ENCODE measurements at regions not wholly inside any gene's neighbourhood (a gene's known extent, or its start where the extent isn't known, plus 50 kb on each side); places are given as distances from the start of the nearest gene placed in this dataset.

GRCh38 chr9:84393266-84393950, 52.9 kb upstream of the SLC28A3 start:
- no peak for DNase-seq

- DNase-seq, result no peak
Measured at GRCh38 chr9:84394036-84394435, 53.5 kb upstream of the SLC28A3 start.

GRCh38 chr9:84397151-84397728, 56.7 kb upstream of the SLC28A3 start:
- DNase-seq, result peak; percentile 65

- no peak for DNase-seq
Measured at GRCh38 chr9:84397822-84398221, 57.3 kb upstream of the SLC28A3 start.

GRCh38 chr9:84402517-84402916, 62.0 kb upstream of the SLC28A3 start:
- no peak for DNase-seq

- no peak for DNase-seq
Measured at GRCh38 chr9:84403288-84403687, 62.7 kb upstream of the SLC28A3 start.

GRCh38 chr9:84404095-84404686, 63.6 kb upstream of the SLC28A3 start:
- no peak for DNase-seq

- DNase-seq, result no peak
Measured at GRCh38 chr9:84405667-84406066, 65.1 kb upstream of the SLC28A3 start.

- no peak for DNase-seq
Measured at GRCh38 chr9:84408416-84408815, 67.9 kb upstream of the SLC28A3 start.

- DNase-seq, result no peak
Measured at GRCh38 chr9:84411683-84412267, 71.2 kb upstream of the SLC28A3 start.

GRCh38 chr9:84412654-84413053, 72.1 kb upstream of the SLC28A3 start:
- no peak for DNase-seq

- DNase-seq, result no peak
Measured at GRCh38 chr9:84413301-84413700, 72.7 kb upstream of the SLC28A3 start.

- DNase-seq, result no peak
Measured at GRCh38 chr9:84419031-84419602, 78.6 kb upstream of the SLC28A3 start.

- no peak for DNase-seq
Measured at GRCh38 chr9:84424931-84425330, 84.4 kb upstream of the SLC28A3 start.

GRCh38 chr9:84432746-84433145, 92.2 kb upstream of the SLC28A3 start:
- no peak for DNase-seq

GRCh38 chr9:84435902-84436301, 95.3 kb upstream of the SLC28A3 start:
- no peak for DNase-seq

- DNase-seq, result no peak
Measured at GRCh38 chr9:84436386-84437109, 96.0 kb upstream of the SLC28A3 start.

- no peak for DNase-seq
Measured at GRCh38 chr9:84438391-84438790, 97.8 kb upstream of the SLC28A3 start.

- DNase-seq, result no peak
Measured at GRCh38 chr9:84439250-84439649, 98.7 kb upstream of the SLC28A3 start.

GRCh38 chr9:84442712-84443111, 102.2 kb upstream of the SLC28A3 start:
- no peak for DNase-seq

- no peak for DNase-seq
Measured at GRCh38 chr9:84445737-84446136, 105.2 kb upstream of the SLC28A3 start.

- DNase-seq, result no peak
Measured at GRCh38 chr9:84447305-84447704, 106.7 kb upstream of the SLC28A3 start.

- DNase-seq, result no peak
Measured at GRCh38 chr9:84450029-84450428, 109.5 kb upstream of the SLC28A3 start.

Data from CD4-positive, alpha-beta T cell treated with Interleukin-10 for 1 hour (primary cell).